Brain microvascular endothelial cell (primary cell): ENCODE measurements at regions not wholly inside any gene's neighbourhood (a gene's known extent, or its start where the extent isn't known, plus 50 kb on each side); places are given as distances from the start of the nearest gene placed in this dataset.
A peak's percentile ranks its signal among the peaks of the same experiment; 100 is the strongest.

Experiments used
- DNase-seq: peaks from one replicate; pipeline ENCODE4 v3.0.0-alpha.2; 2020
- H3K27ac ChIP-seq: fragments of 250-450 bp; sonication (Bioruptor Pico); 2 replicates; pipeline ENCODE4 v1.5.1; 2020; ENCODE audit warnings: mild to moderate bottlenecking, moderate library complexity
- H3K27me3 ChIP-seq: fragments of 250-450 bp; sonication (Bioruptor Pico); replicated peaks from 2 replicates; pipeline ENCODE4 v1.5.1; 2020; ENCODE audit warnings: mild to moderate bottlenecking
- H3K36me3 ChIP-seq: fragments of 250-450 bp; sonication (Bioruptor Pico); replicated peaks from 2 replicates; pipeline ENCODE4 v1.5.1; 2020; ENCODE audit warnings: mild to moderate bottlenecking
- H3K4me3 ChIP-seq: 2 replicates; pipeline ENCODE4 v1.5.1; 2011; ENCODE audit warnings: low read depth, mild to moderate bottlenecking, control low read depth, low read length, moderate library complexity
- in situ Hi-C: cut with HindIII; loops from 2 replicates; pipeline ENCODE4 v1.10.0; 2017; ENCODE audit warnings: low sequenced_read_pairs, low pct_ligation_motif_present
- TF ChIP-seq, protein P1 (sequence below): IDR thresholded peaks from 2 replicates; pipeline ENCODE4 v1.5.1; 2011; ENCODE audit warnings: low read depth, mild to moderate bottlenecking, moderate library complexity, low read length, control low read depth, inconsistent platforms; ENCODE audit errors: missing control alignments

DNA sequence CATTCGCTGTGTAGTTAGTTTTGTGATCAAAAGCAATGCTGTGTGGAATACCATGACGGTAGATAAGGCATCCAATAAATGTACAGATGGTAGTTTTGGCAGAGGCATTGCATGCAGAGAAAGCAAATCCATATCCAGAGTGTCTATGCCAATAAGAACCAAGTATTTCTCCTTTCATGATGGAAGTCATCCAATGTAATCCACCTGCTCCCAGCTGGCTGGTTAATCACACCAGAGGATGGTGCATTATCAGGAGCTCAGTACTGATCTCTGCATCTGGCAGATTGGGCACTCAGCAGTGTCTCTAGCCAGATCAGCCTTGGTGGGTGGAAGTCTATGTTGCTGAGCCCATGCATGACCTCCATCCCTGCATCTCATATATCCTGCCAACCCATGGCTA, 677.7 kb upstream of the NECTIN3 start:
- TF ChIP-seq, protein P1, sequence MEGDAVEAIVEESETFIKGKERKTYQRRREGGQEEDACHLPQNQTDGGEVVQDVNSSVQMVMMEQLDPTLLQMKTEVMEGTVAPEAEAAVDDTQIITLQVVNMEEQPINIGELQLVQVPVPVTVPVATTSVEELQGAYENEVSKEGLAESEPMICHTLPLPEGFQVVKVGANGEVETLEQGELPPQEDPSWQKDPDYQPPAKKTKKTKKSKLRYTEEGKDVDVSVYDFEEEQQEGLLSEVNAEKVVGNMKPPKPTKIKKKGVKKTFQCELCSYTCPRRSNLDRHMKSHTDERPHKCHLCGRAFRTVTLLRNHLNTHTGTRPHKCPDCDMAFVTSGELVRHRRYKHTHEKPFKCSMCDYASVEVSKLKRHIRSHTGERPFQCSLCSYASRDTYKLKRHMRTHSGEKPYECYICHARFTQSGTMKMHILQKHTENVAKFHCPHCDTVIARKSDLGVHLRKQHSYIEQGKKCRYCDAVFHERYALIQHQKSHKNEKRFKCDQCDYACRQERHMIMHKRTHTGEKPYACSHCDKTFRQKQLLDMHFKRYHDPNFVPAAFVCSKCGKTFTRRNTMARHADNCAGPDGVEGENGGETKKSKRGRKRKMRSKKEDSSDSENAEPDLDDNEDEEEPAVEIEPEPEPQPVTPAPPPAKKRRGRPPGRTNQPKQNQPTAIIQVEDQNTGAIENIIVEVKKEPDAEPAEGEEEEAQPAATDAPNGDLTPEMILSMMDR = no peak
- no peak for DNase-seq
- in situ Hi-C loops = no loop called here
- no peak overlapping the region for H3K4me3 ChIP-seq
- no peaks in the 10 kb centered on the region for H3K36me3 ChIP-seq
- no peaks in the 10 kb centered on the region for H3K27me3 ChIP-seq
- H3K27ac ChIP-seq = no peak overlapping the region

- H3K27ac ChIP-seq = no peak overlapping the region
- H3K36me3 ChIP-seq = no peaks in the 10 kb centered on the region
- in situ Hi-C loops = no loop called here
- H3K27me3 ChIP-seq = no peaks in the 10 kb centered on the region
- DNase-seq = no peak
- H3K4me3 ChIP-seq = no peak overlapping the region
- TF ChIP-seq, protein P1 = no peak
These were observed 674.5 kb upstream of the NECTIN3 start for GRCh38 chr3:110397115-110397514.

DNA sequence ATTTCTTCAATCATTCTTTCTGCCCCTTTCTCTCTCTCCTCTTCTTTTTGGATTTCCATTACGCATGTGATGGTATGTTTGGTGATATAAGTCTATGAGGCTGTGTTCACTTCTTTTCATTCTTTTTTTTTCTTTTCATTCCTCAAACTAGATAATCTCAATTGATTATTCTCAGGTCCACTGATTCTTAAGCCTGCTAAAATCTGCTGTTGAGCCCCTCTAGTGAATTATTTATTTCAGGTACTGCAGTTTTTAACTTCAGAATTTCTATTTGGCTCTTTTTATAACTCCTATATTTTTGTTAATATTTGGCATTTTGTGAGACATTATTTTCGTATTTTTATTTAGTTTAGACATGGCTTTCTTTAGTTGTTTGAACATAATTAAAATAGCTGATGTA, 671.3 kb upstream of the NECTIN3 start:
- no peak overlapping the region for H3K27ac ChIP-seq
- no peak for DNase-seq

GRCh38 chr3:110405830-110406585, 665.6 kb upstream of the NECTIN3 start:
- no peaks in the 10 kb centered on the region for H3K36me3 ChIP-seq
- TF ChIP-seq, protein P1 = no peak
- H3K4me3 ChIP-seq = no peak overlapping the region
- in situ Hi-C loops = no loop called here
- H3K27ac ChIP-seq = no peak overlapping the region
- no peak for DNase-seq
- no peaks in the 10 kb centered on the region for H3K27me3 ChIP-seq

More for the DNA sequence above, 671.3 kb upstream of the NECTIN3 start:
- in situ Hi-C loops = no loop called here
- Histone ChIP-seq H3K27me3 (no peaks in the 10 kb centered on the region), H3K36me3 (no peaks in the 10 kb centered on the region), H3K4me3 (no peak overlapping the region)
- TF ChIP-seq, protein P1 = no peak

- Histone ChIP-seq H3K27me3 (no peaks in the 10 kb centered on the region), H3K36me3 (no peaks in the 10 kb centered on the region), H3K4me3 (no peak overlapping the region), H3K27ac (peak overlapping the region; percentile 93)
- TF ChIP-seq, protein P1 = peak; percentile 27
- no peak for DNase-seq
- in situ Hi-C loops = no loop called here
These were observed 658.4 kb upstream of the NECTIN3 start for GRCh38 chr3:110413266-110413665.
